K562 (cell line): ENCODE measurements at regions not wholly inside any gene's neighbourhood (a gene's known extent, or its start where the extent isn't known, plus 50 kb on each side); places are given as distances from the start of the nearest gene placed in this dataset.
"Not testable (repeated sequence)": the region's sequence is repeated elsewhere in the genome, so short reads cannot be mapped to it uniquely, and the experiment has no call there.

Source experiments
- ATAC-seq: fragments of 200-7000 bp; cut with Tn5 transposase; 3 replicates; pipeline ENCODE4 v1.9.1; 2020; ENCODE audit warnings: moderate library complexity
- BruUV-seq: library from RNA; stranded (reverse); fragments of 400-500 nt; replicated peaks from 2 replicates; lab custom pipeline; 2021; lab: Mats Ljungman, UMichigan
- CTCF ChIA-PET: fragments of 300-600 bp; formaldehyde crosslinking; extraction: SDS; loops from one replicate; lab custom pipeline; 2021; ENCODE audit warnings: low intra/inter-chr PET ratio; lab: Yijun Ruan, JAX
- POLR2A ChIA-PET: fragments of 300-600, 350-650 bp; sonication (Branson Sonifier 250); formaldehyde crosslinking; extraction: SDS; loops from one replicate; lab custom pipeline; 2021; ENCODE audit warnings: antibody characterized with exemption, inconsistent platforms; lab: Yijun Ruan, JAX
- DNase-seq, 4 experiments: peaks; one replicate each; pipeline versions ENCODE4 v3.0.0 to v3.0.0-alpha.2; 2011 to 2018; ENCODE audit warnings: low spot score in 3 of 4, mixed read lengths in 3 of 4; ENCODE audit errors: extremely low read depth in 1 of 4
- FAIRE-seq: peaks from 2 replicates; lab custom pipeline; 2011; peaks lifted over from hg19 to GRCh38; lab: Jason Lieb, UNC
- H2AFZ ChIP-seq: 2 replicates; pipeline ENCODE4 v1.6.0; 2011; ENCODE audit warnings: low read depth, low read length, control low read depth, inconsistent platforms
- H3K27ac ChIP-seq: fragments of 200-600 bp; 3 replicates; pipeline ENCODE4 v1.8.0; 2011; ENCODE audit warnings: low read depth, mild to moderate bottlenecking, control low read depth, inconsistent platforms, low read length, moderate library complexity, mixed read lengths; ENCODE audit errors: extremely low read depth
- H3K27me3 ChIP-seq, 2 experiments: fragments of 300-600 bp in 1 of 2; 2 replicates in 1 of 2; 3 replicates in 1 of 2; pipeline versions ENCODE4 v1.6.0 to v1.8.0; 2011; ENCODE audit warnings: inconsistent platforms in 2 of 2, low read length in 2 of 2, mild to moderate bottlenecking in 1 of 2, mixed read lengths in 1 of 2, moderate library complexity in 1 of 2; ENCODE audit not compliant: control insufficient read depth in 2 of 2, insufficient read depth in 2 of 2
- H3K36me3 ChIP-seq: fragments of 300-600 bp; 3 replicates; pipeline ENCODE4 v1.8.0; 2011; ENCODE audit warnings: mild to moderate bottlenecking, low read length, inconsistent platforms; ENCODE audit not compliant: control insufficient read depth, insufficient read depth
- H3K4me1 ChIP-seq, 2 experiments: fragments of 200-600 bp in 1 of 2; replicated peaks in 1 of 2; 2 replicates in 1 of 2; 3 replicates in 1 of 2; pipeline versions ENCODE4 v1.5.1 to v1.8.0; 2011; ENCODE audit warnings: inconsistent platforms in 2 of 2, low read length in 2 of 2, mild to moderate bottlenecking in 1 of 2, mixed read lengths in 1 of 2, moderate library complexity in 1 of 2; ENCODE audit not compliant: control insufficient read depth in 2 of 2, insufficient read depth in 2 of 2
- H3K4me2 ChIP-seq: 2 replicates; pipeline ENCODE4 v1.6.1; 2011; ENCODE audit warnings: low read length, control low read depth, inconsistent platforms, mixed read lengths; ENCODE audit not compliant: insufficient read depth
- H3K4me3 ChIP-seq: fragments of 200-600 bp; sonication (generic), shearing (Covaris generic); 2 replicates; pipeline ENCODE4 v1.5.1; 2016; ENCODE audit warnings: control low read depth, inconsistent platforms
- H3K79me2 ChIP-seq: fragments of 200-600 bp; 3 replicates; pipeline ENCODE4 v1.8.0; 2011; ENCODE audit warnings: low read length, inconsistent platforms; ENCODE audit not compliant: control insufficient read depth, insufficient read depth
- H3K9ac ChIP-seq, 2 experiments: 2 replicates each; pipeline versions ENCODE4 v1.6.0 to v1.6.1; 2011; ENCODE audit warnings: low read depth in 2 of 2, low read length in 2 of 2, control low read depth in 1 of 2, inconsistent platforms in 1 of 2, mild to moderate bottlenecking in 1 of 2, mixed read lengths in 1 of 2; ENCODE audit not compliant: insufficient read depth in 1 of 2
- H3K9me1 ChIP-seq: one replicate; pipeline ENCODE4 v1.6.0; 2011; ENCODE audit warnings: inconsistent platforms, mild to moderate bottlenecking, low read length, moderate library complexity; ENCODE audit not compliant: control insufficient read depth, insufficient read depth
- H3K9me3 ChIP-seq: replicated peaks from 2 replicates; pipeline ENCODE4 v1.5.1; 2011; ENCODE audit warnings: low read depth, low read length, inconsistent platforms; ENCODE audit not compliant: control insufficient read depth, insufficient read depth
- H4K20me1 ChIP-seq: replicated peaks from 2 replicates; pipeline ENCODE4 v1.6.1; 2011; ENCODE audit warnings: low read length, inconsistent platforms, mixed read lengths; ENCODE audit not compliant: control insufficient read depth, insufficient read depth
- ZNF384 ChIP-seq: IDR thresholded peaks from 2 replicates; pipeline ENCODE4 v1.6.1; 2012; ENCODE audit warnings: low read depth, low read length, improper control_type of control experiment
- WGBS: fragments of 100-300 bp; shearing (Covaris generic); methylation state at CpG from one replicate; pipeline ENCODE4 v1.1.6; 2016; ENCODE audit warnings: low coverage, mixed read lengths; ENCODE audit not compliant: insufficient coverage; ENCODE audit errors: missing lambda C conversion rate; 5-methylcytosine and 5-hydroxymethylcytosine counted together
- in situ Hi-C: fragments of 300-500 bp; cut with MboI; formaldehyde crosslinking; loops from 4 replicates; pipeline ENCODE4 v1.15.0; 2018; ENCODE audit warnings: inconsistent platforms, mixed read lengths
- intact Hi-C: fragments of 100-400 bp; cut with micrococcal nuclease; formaldehyde crosslinking; loops from 2 replicates; pipeline ENCODE4 v1.14.2; 2022
- TF ChIP-seq, protein P1 (sequence below), 3 experiments: fragments of 200-800 bp in 1 of 3; fragments of 250-450 bp in 1 of 3; fragments of 450-650 bp in 1 of 3; sonication (Bioruptor Pico) in 1 of 3; sonication (Bioruptor generic) in 1 of 3; formaldehyde crosslinking in 1 of 3; IDR thresholded peaks; 2 replicates each; pipeline versions ENCODE4 v1.6.1 to v1.8.0; 2016 to 2022; ENCODE audit warnings: mild to moderate bottlenecking in 2 of 3, missing genetic modification characterization in 2 of 3, missing compliant biosample characterization in 1 of 3, moderate library complexity in 1 of 3

DNA sequence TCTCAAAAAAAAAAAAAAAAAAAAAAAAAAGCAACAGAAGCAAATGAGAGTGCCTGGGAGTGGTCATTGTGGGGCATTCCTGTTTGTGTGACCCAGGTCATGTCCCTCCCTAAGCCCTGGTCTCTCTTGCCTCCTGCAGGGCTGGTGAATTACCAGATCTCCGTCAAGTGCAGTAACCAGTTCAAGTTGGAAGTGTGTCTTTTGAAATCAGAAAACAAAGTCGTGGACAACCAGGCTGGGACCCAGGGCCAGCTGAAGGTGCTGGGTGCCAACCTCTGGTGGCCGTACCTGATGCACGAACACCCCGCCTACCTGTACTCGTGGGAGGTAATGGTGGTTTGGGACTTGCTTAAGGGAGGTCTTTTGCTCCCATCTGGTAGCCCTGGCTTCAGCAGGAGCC, 1362.0 kb downstream of the CDH12 start:
- not testable (repeated sequence) for DNase-seq
- TF ChIP-seq, protein P1, sequence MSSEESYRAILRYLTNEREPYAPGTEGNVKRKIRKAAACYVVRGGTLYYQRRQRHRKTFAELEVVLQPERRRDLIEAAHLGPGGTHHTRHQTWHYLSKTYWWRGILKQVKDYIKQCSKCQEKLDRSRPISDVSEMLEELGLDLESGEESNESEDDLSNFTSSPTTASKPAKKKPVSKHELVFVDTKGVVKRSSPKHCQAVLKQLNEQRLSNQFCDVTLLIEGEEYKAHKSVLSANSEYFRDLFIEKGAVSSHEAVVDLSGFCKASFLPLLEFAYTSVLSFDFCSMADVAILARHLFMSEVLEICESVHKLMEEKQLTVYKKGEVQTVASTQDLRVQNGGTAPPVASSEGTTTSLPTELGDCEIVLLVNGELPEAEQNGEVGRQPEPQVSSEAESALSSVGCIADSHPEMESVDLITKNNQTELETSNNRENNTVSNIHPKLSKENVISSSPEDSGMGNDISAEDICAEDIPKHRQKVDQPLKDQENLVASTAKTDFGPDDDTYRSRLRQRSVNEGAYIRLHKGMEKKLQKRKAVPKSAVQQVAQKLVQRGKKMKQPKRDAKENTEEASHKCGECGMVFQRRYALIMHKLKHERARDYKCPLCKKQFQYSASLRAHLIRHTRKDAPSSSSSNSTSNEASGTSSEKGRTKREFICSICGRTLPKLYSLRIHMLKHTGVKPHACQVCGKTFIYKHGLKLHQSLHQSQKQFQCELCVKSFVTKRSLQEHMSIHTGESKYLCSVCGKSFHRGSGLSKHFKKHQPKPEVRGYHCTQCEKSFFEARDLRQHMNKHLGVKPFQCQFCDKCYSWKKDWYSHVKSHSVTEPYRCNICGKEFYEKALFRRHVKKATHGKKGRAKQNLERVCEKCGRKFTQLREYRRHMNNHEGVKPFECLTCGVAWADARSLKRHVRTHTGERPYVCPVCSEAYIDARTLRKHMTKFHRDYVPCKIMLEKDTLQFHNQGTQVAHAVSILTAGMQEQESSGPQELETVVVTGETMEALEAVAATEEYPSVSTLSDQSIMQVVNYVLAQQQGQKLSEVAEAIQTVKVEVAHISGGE (CRISPR knock-in tag; IDR thresholded peaks at IDR 0.05): peak in 1 of 3 experiments; percentile 74; a peak in 1 of 6 replicates
- peak; percentile 45; the same call in 1 of the 2 replicates for TF ChIP-seq ZNF384
- TF ChIP-seq, all 486 proteins: peak for 2; not testable (repeated sequence) for 484
- FAIRE-seq, H3K27ac ChIP-seq, H3K4me1 ChIP-seq, H4K20me1 ChIP-seq, H3K9me1 ChIP-seq, H3K9ac ChIP-seq, POLR2A ChIA-PET, BruUV-seq, H2AFZ ChIP-seq, H3K36me3 ChIP-seq, H3K4me3 ChIP-seq, ATAC-seq, H3K4me2 ChIP-seq, CTCF ChIA-PET, H3K27me3 ChIP-seq, H3K9me3 ChIP-seq, in situ Hi-C loops, intact Hi-C loops, H3K79me2 ChIP-seq: not testable (repeated sequence)
- WGBS: 58% methylated on average over 6 of the region's 6 CpGs

DNA sequence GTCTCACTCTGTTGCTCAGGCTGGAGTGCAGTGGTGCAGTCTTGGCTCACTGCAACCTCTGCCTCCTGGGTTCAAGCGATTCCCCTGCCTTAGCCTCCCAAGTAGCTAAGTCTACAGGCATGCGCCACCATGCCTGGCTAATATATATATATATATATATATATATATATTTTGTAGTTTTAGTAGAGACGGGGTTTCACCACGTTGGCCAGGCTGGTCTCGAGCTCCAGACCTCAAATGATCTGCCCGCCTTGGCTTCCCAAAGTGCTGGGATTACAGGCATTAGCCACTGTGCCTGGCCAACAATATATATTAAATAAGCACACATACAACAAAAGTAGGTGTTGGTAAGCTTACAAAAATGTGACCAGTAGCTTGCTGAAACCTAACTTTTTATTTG, 1364.3 kb downstream of the CDH12 start:
- H3K4me3 ChIP-seq, H3K9me3 ChIP-seq, H3K4me2 ChIP-seq, in situ Hi-C loops, POLR2A ChIA-PET, ATAC-seq, BruUV-seq, H3K79me2 ChIP-seq, H3K36me3 ChIP-seq, H4K20me1 ChIP-seq, DNase-seq, H3K4me1 ChIP-seq, H3K27me3 ChIP-seq, H2AFZ ChIP-seq, H3K9ac ChIP-seq, H3K27ac ChIP-seq, CTCF ChIA-PET, H3K9me1 ChIP-seq, intact Hi-C loops, FAIRE-seq: not testable (repeated sequence)
- WGBS: 39% methylated on average over 6 of the region's 6 CpGs
